G401 (cell line): ENCODE measurements at regions not wholly inside any gene's neighbourhood (a gene's known extent, or its start where the extent isn't known, plus 50 kb on each side); places are given as distances from the start of the nearest gene placed in this dataset.

Experiments
- DNase-seq: peaks from one replicate; pipeline ENCODE4 v3.0.0-alpha.2; 2015; ENCODE audit warnings: low spot score
- in situ Hi-C: cut with HindIII; loops from 2 replicates; pipeline ENCODE4 v1.10.0; 2016; ENCODE audit warnings: low sequenced_read_pairs, mixed read lengths

GRCh38 chr7:25559581-25560367 lies 331.5 kb upstream of the NPVF start:
- in situ Hi-C loops = loop anchor here (25.0 kb wide), 1 partner anchor 172 kb away; no protein-coding TSS in a partner anchor
- DNase-seq = no peak

- DNase-seq = no peak
- in situ Hi-C loops = loop anchor here (25.0 kb wide), 1 partner anchor 175 kb away; no protein-coding TSS in a partner anchor
Measured at GRCh38 chr7:25562673-25563182, 334.4 kb upstream of the NPVF start.

GRCh38 chr7:25565002-25565401 lies 336.7 kb upstream of the NPVF start:
- no peak for DNase-seq
- in situ Hi-C loops = loop anchor here (25.0 kb wide), 1 partner anchor 178 kb away; no protein-coding TSS in a partner anchor

GRCh38 chr7:25565949-25566348 lies 337.7 kb upstream of the NPVF start:
- in situ Hi-C loops = loop anchor here (25.0 kb wide), 1 partner anchor 179 kb away; no protein-coding TSS in a partner anchor
- DNase-seq = peak; percentile 82

GRCh38 chr7:25567430-25567829 lies 339.1 kb upstream of the NPVF start:
- DNase-seq = no peak
- in situ Hi-C loops = loop anchor here (25.0 kb wide), 1 partner anchor 180 kb away; no protein-coding TSS in a partner anchor

GRCh38 chr7:25569765-25570164 lies 341.5 kb upstream of the NPVF start:
- DNase-seq = no peak
- in situ Hi-C loops = loop anchor here (25.0 kb wide), 1 partner anchor 182 kb away; no protein-coding TSS in a partner anchor

- no peak for DNase-seq
- in situ Hi-C loops = loop anchor here (25.0 kb wide), 1 partner anchor 185 kb away; no protein-coding TSS in a partner anchor
Measured at GRCh38 chr7:25572423-25572822, 344.1 kb upstream of the NPVF start.

- DNase-seq = no peak
- in situ Hi-C loops = loop anchor here (25.0 kb wide), 1 partner anchor 188 kb away; no protein-coding TSS in a partner anchor
Measured at GRCh38 chr7:25574828-25575227, 346.5 kb upstream of the NPVF start.

GRCh38 chr7:25575634-25576033 lies 347.3 kb upstream of the NPVF start:
- in situ Hi-C loops = no loop called here
- no peak for DNase-seq

- in situ Hi-C loops = no loop called here
Measured at GRCh38 chr7:25578991-25579777, 350.9 kb upstream of the NPVF start.

GRCh38 chr7:25579778-25580075 lies 351.4 kb upstream of the NPVF start:
- in situ Hi-C loops = no loop called here
- no peak for DNase-seq

More at GRCh38 chr7:25578991-25579777, 350.9 kb upstream of the NPVF start:
- no peak for DNase-seq

- in situ Hi-C loops = no loop called here
- no peak for DNase-seq
Measured at GRCh38 chr7:25580141-25580540, 351.9 kb upstream of the NPVF start.

- no peak for DNase-seq
- in situ Hi-C loops = no loop called here
Measured at GRCh38 chr7:25583621-25584020, 355.3 kb upstream of the NPVF start.

- in situ Hi-C loops = no loop called here
Measured at GRCh38 chr7:25584112-25584938, 356.0 kb upstream of the NPVF start.

GRCh38 chr7:25586513-25586912 lies 358.2 kb upstream of the NPVF start:
- in situ Hi-C loops = no loop called here
- no peak for DNase-seq

More at GRCh38 chr7:25584112-25584938, 356.0 kb upstream of the NPVF start:
- no peak for DNase-seq

GRCh38 chr7:25594122-25594521 lies 365.8 kb upstream of the NPVF start:
- DNase-seq = no peak
- in situ Hi-C loops = no loop called here

GRCh38 chr7:25594728-25595127 lies 366.4 kb upstream of the NPVF start:
- no peak for DNase-seq
- in situ Hi-C loops = no loop called here

GRCh38 chr7:25595996-25596395 lies 367.7 kb upstream of the NPVF start:
- in situ Hi-C loops = no loop called here
- no peak for DNase-seq

GRCh38 chr7:25596443-25596842 lies 368.2 kb upstream of the NPVF start:
- in situ Hi-C loops = no loop called here
- DNase-seq = no peak
